Lower leg skin (tissue), 3 donors: ENCODE measurements at regions not wholly inside any gene's neighbourhood (a gene's known extent, or its start where the extent isn't known, plus 50 kb on each side); places are given as distances from the start of the nearest gene placed in this dataset.

Source experiments
- POLR2A ChIP-seq, 2 donors: fragments of 450-650 bp; IDR thresholded peaks; one replicate each; pipeline ENCODE4 v1.6.1; 2016 to 2017; ENCODE audit warnings: antibody characterized with exemption in 2 of 2, mild to moderate bottlenecking in 1 of 2, moderate library complexity in 1 of 2
- TF ChIP-seq, protein P1 (sequence below), 3 donors: fragments of 450-650 bp; IDR thresholded peaks; one replicate each; pipeline ENCODE4 v1.5.1; 2016; ENCODE audit warnings: antibody characterized with exemption in 3 of 3, mild to moderate bottlenecking in 3 of 3, moderate library complexity in 2 of 3

DNA sequence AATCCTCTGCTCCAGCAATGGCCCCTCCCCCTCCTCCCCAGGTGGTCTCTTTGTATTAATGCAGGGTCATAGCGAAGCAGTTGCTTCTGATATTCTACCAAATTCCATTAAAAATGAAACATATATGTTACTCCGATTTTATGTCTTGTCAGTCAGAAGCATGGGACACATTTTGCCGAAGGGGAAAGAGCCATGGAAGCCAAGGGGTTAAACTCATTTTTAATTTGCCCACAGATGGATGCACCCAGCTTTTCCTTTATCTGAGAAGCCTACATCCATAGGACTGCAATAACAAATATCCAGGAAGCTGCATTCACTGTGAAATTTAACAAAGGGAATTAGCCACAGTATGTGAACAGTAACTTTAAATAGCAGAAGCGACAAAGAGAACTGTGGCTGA is 688.2 kb downstream of the QKI start:
- TF ChIP-seq, protein P1, sequence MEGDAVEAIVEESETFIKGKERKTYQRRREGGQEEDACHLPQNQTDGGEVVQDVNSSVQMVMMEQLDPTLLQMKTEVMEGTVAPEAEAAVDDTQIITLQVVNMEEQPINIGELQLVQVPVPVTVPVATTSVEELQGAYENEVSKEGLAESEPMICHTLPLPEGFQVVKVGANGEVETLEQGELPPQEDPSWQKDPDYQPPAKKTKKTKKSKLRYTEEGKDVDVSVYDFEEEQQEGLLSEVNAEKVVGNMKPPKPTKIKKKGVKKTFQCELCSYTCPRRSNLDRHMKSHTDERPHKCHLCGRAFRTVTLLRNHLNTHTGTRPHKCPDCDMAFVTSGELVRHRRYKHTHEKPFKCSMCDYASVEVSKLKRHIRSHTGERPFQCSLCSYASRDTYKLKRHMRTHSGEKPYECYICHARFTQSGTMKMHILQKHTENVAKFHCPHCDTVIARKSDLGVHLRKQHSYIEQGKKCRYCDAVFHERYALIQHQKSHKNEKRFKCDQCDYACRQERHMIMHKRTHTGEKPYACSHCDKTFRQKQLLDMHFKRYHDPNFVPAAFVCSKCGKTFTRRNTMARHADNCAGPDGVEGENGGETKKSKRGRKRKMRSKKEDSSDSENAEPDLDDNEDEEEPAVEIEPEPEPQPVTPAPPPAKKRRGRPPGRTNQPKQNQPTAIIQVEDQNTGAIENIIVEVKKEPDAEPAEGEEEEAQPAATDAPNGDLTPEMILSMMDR (IDR thresholded peaks at IDR 0.05): no peak
- no peak for TF ChIP-seq POLR2A (IDR thresholded peaks at IDR 0.05)
